HEK293T (cell line): ENCODE measurements at regions not wholly inside any gene's neighbourhood (a gene's known extent, or its start where the extent isn't known, plus 50 kb on each side); places are given as distances from the start of the nearest gene placed in this dataset.

Experiments used
- CTCF ChIA-PET: fragments of 350-600 bp; formaldehyde crosslinking; extraction: SDS; loops from one replicate; lab custom pipeline; 2021; ENCODE audit warnings: antibody characterized with exemption, inconsistent platforms; lab: Yijun Ruan, JAX
- POLR2A ChIA-PET: fragments of 350-600 bp; formaldehyde crosslinking; extraction: SDS; loops from one replicate; lab custom pipeline; 2020; ENCODE audit warnings: antibody characterized with exemption, inconsistent platforms; lab: Yijun Ruan, JAX
- DNase-seq: peaks from one replicate; pipeline ENCODE4 v3.0.0; 2012; ENCODE audit warnings: mixed read lengths; ENCODE audit errors: extremely low spot score
- ARNT ChIP-seq: fragments of 450-650 bp; IDR thresholded peaks from 2 replicates; pipeline ENCODE4 v1.6.1; 2017; ENCODE audit warnings: mild to moderate bottlenecking
- BHLHE40 ChIP-seq: fragments of 450-650 bp; IDR thresholded peaks from 2 replicates; pipeline ENCODE4 v1.6.1; 2016; ENCODE audit warnings: mild to moderate bottlenecking, moderate library complexity, borderline replicate concordance
- CTBP1 ChIP-seq: fragments of 450-650 bp; IDR thresholded peaks from 2 replicates; pipeline ENCODE4 v1.6.1; 2016; ENCODE audit warnings: borderline replicate concordance
- ELF4 ChIP-seq: fragments of 450-650 bp; IDR thresholded peaks from 2 replicates; pipeline ENCODE4 v1.6.1; 2017; ENCODE audit warnings: antibody characterized with exemption
- FOXA1 ChIP-seq: fragments of 450-650 bp; IDR thresholded peaks from 2 replicates; pipeline ENCODE4 v1.6.1; 2016; ENCODE audit warnings: mild to moderate bottlenecking
- FOXK2 ChIP-seq: fragments of 450-650 bp; IDR thresholded peaks from 2 replicates; pipeline ENCODE4 v1.6.1; 2016; ENCODE audit warnings: mild to moderate bottlenecking
- FOXM1 ChIP-seq: fragments of 450-650 bp; IDR thresholded peaks from 2 replicates; pipeline ENCODE4 v1.6.1; 2017; ENCODE audit warnings: mild to moderate bottlenecking, borderline replicate concordance
- HDGF ChIP-seq: fragments of 450-650 bp; IDR thresholded peaks from 2 replicates; pipeline ENCODE4 v1.6.1; 2017; ENCODE audit warnings: antibody characterized with exemption, borderline replicate concordance
- L3MBTL2 ChIP-seq: fragments of 450-650 bp; conservative IDR thresholded peaks from 2 replicates; pipeline ENCODE4 v1.6.1; 2016; ENCODE audit warnings: mild to moderate bottlenecking
- LEF1 ChIP-seq: fragments of 450-650 bp; IDR thresholded peaks from 2 replicates; pipeline ENCODE4 v1.6.1; 2017; ENCODE audit warnings: mild to moderate bottlenecking, borderline replicate concordance
- NFRKB ChIP-seq: fragments of 450-650 bp; IDR thresholded peaks from 2 replicates; pipeline ENCODE4 v1.6.1; 2016; ENCODE audit warnings: mild to moderate bottlenecking, moderate library complexity
- PKNOX1 ChIP-seq: fragments of 450-650 bp; IDR thresholded peaks from 2 replicates; pipeline ENCODE4 v1.6.1; 2016
- SP1 ChIP-seq: fragments of 450-650 bp; IDR thresholded peaks from 2 replicates; pipeline ENCODE4 v1.6.1; 2017
- SUZ12 ChIP-seq: fragments of 450-650 bp; IDR thresholded peaks from 2 replicates; pipeline ENCODE4 v1.6.1; 2016; ENCODE audit warnings: mild to moderate bottlenecking
- TARDBP ChIP-seq: fragments of 450-650 bp; IDR thresholded peaks from 2 replicates; pipeline ENCODE4 v1.6.1; 2016
- ZNF384 ChIP-seq: fragments of 450-650 bp; IDR thresholded peaks from 2 replicates; pipeline ENCODE4 v1.6.1; 2016

GRCh38 chr3:124374583-124374982 lies 355.7 kb upstream of the UMPS start:
- ChIA-PET POLR2A (no interaction called here), CTCF (interaction anchor here (0.6 kb wide), 1 partner anchor 112 kb away, joined by 3 read pairs; no protein-coding TSS in a partner anchor)
- no peak for DNase-seq
- TF ChIP-seq CTBP1 (no peak), SUZ12 (no peak), FOXA1 (no peak), FOXM1 (no peak), L3MBTL2 (no peak), FOXK2 (no peak), NFRKB (no peak), TARDBP (no peak), HDGF (no peak), PKNOX1 (no peak), SP1 (no peak), ZNF384 (no peak), ARNT (no peak)

GRCh38 chr3:124381575-124382333 lies 348.5 kb upstream of the UMPS start:
- ChIA-PET POLR2A (no interaction called here), CTCF (interaction anchor here (0.6 kb wide), 1 partner anchor 352 kb away, joined by 3 read pairs; no protein-coding TSS in a partner anchor)
- TF ChIP-seq NFRKB: no peak
- TF ChIP-seq ARNT: no peak
- no peak for TF ChIP-seq BHLHE40
- TF ChIP-seq SUZ12: no peak
- TF ChIP-seq L3MBTL2: no peak
- no peak for TF ChIP-seq ELF4
- TF ChIP-seq LEF1: no peak
- TF ChIP-seq CTBP1: no peak
- no peak for TF ChIP-seq FOXA1
- TF ChIP-seq FOXM1: no peak
- no peak for TF ChIP-seq PKNOX1
- no peak for TF ChIP-seq TARDBP
- no peak for TF ChIP-seq HDGF
- no peak for TF ChIP-seq FOXK2
- no peak for TF ChIP-seq ZNF384
- TF ChIP-seq SP1: no peak
- no peak for DNase-seq

- ChIA-PET CTCF (no interaction called here), POLR2A (no interaction called here)
- no peak for DNase-seq
- no peak for TF ChIP-seq ELF4
- TF ChIP-seq NFRKB: no peak
- TF ChIP-seq HDGF: no peak
- TF ChIP-seq TARDBP: no peak
- TF ChIP-seq ARNT: no peak
- no peak for TF ChIP-seq SUZ12
- TF ChIP-seq CTBP1: no peak
- TF ChIP-seq FOXM1: no peak
- no peak for TF ChIP-seq ZNF384
- TF ChIP-seq PKNOX1: no peak
- no peak for TF ChIP-seq SP1
- no peak for TF ChIP-seq FOXK2
- no peak for TF ChIP-seq L3MBTL2
- no peak for TF ChIP-seq FOXA1
- TF ChIP-seq BHLHE40: no peak
- TF ChIP-seq LEF1: no peak
Measured at GRCh38 chr3:124383051-124383450, 347.2 kb upstream of the UMPS start.

DNA sequence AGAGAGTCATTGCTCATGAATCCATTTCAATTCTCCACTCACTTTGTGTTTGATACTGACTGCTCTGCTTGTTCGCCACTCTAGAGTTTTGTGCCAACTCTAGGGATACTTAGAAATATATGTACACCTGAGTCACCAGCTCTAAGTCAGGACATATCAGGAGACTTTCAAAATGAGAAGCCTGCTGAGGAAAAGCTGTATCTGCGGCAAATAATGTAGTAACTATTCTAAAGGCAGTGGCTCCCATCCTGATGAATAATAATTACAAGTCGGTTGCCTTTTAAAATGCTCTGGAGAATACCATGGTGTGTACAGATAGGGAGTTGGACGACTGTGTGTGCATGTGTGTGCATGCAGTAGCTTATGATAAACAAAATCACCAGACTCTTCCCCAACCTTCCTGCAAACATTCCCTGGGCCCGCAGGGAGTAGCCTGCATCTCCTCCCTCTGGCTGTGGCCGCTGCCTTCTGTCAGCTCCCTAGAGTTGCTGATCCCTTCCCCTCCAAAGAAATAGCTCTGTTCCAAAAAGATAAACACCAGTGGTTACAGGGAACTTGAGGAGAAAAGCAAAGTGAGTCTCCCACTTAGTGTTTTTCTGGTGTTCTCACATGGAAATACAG lies 346.3 kb upstream of the UMPS start:
- CTCF ChIA-PET: no interaction called here
- POLR2A ChIA-PET: no interaction called here
- no peak for DNase-seq
- TF ChIP-seq LEF1 (no peak), SP1 (no peak), NFRKB (no peak)

DNA sequence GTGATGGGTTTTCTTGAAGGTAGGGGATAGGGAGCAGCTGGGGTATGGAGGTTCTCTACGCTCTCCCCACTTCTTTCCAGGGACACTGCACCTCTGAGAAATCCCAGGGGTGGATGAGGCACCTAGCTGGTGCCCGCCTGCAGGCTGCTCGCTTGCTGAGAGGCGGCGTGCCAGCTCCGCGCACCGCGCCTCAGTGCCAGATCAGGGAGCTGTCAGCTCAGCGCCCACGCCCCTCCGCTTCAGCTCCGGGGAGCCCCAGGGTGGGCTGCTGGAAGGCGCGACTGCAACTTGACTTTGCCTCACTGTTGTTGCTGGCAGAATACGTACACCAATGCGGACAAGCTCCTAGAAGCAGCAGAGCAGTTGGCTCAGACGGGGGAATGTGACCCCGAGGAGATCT lies 345.7 kb upstream of the UMPS start:
- POLR2A ChIA-PET: no interaction called here
- no peak for DNase-seq
- TF ChIP-seq ELF4 (no peak), TARDBP (no peak), ZNF384 (no peak), L3MBTL2 (no peak), LEF1 (no peak), FOXK2 (no peak), FOXM1 (no peak), BHLHE40 (no peak), NFRKB (no peak), ARNT (no peak), PKNOX1 (no peak), SP1 (no peak), CTBP1 (no peak), SUZ12 (no peak), FOXA1 (no peak), HDGF (no peak)
- CTCF ChIA-PET: no interaction called here
